Prostate gland (tissue), 2 donors: ENCODE measurements at regions not wholly inside any gene's neighbourhood (a gene's known extent, or its start where the extent isn't known, plus 50 kb on each side); places are given as distances from the start of the nearest gene placed in this dataset.

ENCODE experiments used
- POLR2A ChIP-seq: fragments of 450-650 bp; IDR thresholded peaks from one replicate; pipeline ENCODE4 v1.6.1; 2016; ENCODE audit warnings: antibody characterized with exemption, mild to moderate bottlenecking
- POLR2AphosphoS5 ChIP-seq: sonication (generic); formaldehyde crosslinking; IDR thresholded peaks from one replicate; pipeline ENCODE4 v1.6.1; 2017; ENCODE audit warnings: antibody characterized with exemption
- TF ChIP-seq, protein P1 (sequence below), 4 experiments: fragments of 200-600 bp in 2 of 4; fragments of 450-650 bp in 2 of 4; sonication (generic) in 2 of 4; IDR thresholded peaks; 1 replicate in 3 of 4; 2 replicates in 1 of 4; pipeline ENCODE4 v1.5.1; 2016 to 2019; ENCODE audit warnings: antibody characterized with exemption in 4 of 4, mild to moderate bottlenecking in 2 of 4, moderate library complexity in 2 of 4

DNA sequence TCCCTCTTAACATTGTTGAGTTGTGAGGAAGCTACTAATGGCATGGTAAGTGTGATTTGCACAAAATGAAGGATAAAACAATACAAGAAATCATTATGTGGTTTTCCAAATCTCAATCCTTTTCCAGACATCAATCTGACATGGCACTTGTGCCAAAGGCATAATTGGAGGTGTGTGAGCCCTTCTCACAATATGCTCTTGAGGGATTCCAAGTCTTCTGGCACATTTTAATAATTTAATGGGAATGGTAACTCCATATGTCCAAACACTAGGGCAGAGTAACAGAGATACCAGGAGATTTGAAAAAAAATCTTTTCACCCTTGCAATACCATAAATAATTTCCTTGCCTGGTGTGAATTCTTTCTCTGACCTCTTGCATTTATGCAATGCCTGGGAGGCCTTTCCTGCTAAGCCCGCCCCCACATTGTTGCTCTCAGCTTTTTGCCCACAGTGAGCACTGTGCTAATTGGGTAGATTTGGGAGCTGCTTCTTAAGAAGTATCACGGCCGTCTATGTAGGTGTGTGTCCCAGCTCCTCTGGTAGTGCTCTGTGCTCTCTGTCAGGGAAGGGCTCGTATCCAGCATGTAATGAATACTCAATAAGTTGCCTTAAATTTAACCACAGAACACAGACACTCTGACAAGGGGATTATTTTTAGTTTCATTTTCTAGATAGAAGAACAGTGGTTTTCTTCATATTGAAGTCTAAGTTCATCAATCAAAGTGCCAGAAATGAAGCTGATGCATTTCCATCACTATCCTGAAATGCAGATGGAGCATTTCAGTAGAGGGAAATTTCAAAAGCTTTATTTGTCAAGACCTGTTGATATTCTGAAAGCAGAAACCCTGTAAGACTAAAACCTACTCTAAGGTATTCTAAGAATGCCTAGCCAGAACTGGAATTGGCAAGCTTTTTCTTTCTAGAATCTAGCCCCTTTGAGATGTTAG is 54.4 kb upstream of the CEP85L start:
- TF ChIP-seq, protein P1, sequence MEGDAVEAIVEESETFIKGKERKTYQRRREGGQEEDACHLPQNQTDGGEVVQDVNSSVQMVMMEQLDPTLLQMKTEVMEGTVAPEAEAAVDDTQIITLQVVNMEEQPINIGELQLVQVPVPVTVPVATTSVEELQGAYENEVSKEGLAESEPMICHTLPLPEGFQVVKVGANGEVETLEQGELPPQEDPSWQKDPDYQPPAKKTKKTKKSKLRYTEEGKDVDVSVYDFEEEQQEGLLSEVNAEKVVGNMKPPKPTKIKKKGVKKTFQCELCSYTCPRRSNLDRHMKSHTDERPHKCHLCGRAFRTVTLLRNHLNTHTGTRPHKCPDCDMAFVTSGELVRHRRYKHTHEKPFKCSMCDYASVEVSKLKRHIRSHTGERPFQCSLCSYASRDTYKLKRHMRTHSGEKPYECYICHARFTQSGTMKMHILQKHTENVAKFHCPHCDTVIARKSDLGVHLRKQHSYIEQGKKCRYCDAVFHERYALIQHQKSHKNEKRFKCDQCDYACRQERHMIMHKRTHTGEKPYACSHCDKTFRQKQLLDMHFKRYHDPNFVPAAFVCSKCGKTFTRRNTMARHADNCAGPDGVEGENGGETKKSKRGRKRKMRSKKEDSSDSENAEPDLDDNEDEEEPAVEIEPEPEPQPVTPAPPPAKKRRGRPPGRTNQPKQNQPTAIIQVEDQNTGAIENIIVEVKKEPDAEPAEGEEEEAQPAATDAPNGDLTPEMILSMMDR (IDR thresholded peaks at IDR 0.05) = no peak
- TF ChIP-seq POLR2A = no peak
- TF ChIP-seq POLR2AphosphoS5 = no peak
